ENCODE measurements at regions not wholly inside any gene's neighbourhood (a gene's known extent, or its start where the extent isn't known, plus 50 kb on each side); places are given as distances from the start of the nearest gene placed in this dataset.

- Mint-ChIP-seq H3K36me3 (no peaks in the 10 kb centered on the region), H3K27ac (no peak overlapping the region), H3K4me1 (no peaks in the 10 kb centered on the region), H3K9me3 (peaks cover 2% of the 10 kb centered on the region), H3K4me3 (no peak overlapping the region)
- DNase-seq (ENCODE audit: low spot score in 2 of 2) (no peak), ATAC-seq (no peak)
Observed at GRCh38 chr7:110595694-110596093, 495.2 kb upstream of the LRRN3 start.

- Mint-ChIP-seq H3K4me3 (no peak overlapping the region), H3K4me1 (no peaks in the 10 kb centered on the region), H3K9me3 (peaks cover 2% of the 10 kb centered on the region), H3K36me3 (no peaks in the 10 kb centered on the region), H3K27ac (no peak overlapping the region)
- ATAC-seq (no peak), DNase-seq (ENCODE audit: low spot score in 2 of 2) (no peak)
Observed at GRCh38 chr7:110600956-110601355, 490.0 kb upstream of the LRRN3 start.

- H3K27ac Mint-ChIP-seq, result no peak overlapping the region
Observed at GRCh38 chr7:110601710-110602109, 489.2 kb upstream of the LRRN3 start.

GRCh38 chr7:110604206-110604605 lies 486.7 kb upstream of the LRRN3 start:
- Mint-ChIP-seq H3K4me3 (no peak overlapping the region), H3K4me1 (no peaks in the 10 kb centered on the region), H3K9me3 (no peaks in the 10 kb centered on the region), H3K27ac (no peak overlapping the region), H3K36me3 (no peaks in the 10 kb centered on the region)
- ATAC-seq (no peak), DNase-seq (ENCODE audit: low spot score in 2 of 2) (no peak)

More at GRCh38 chr7:110601710-110602109, 489.2 kb upstream of the LRRN3 start:
- H3K4me3 Mint-ChIP-seq, result no peak overlapping the region
- no peak for DNase-seq (ENCODE audit: low spot score in 2 of 2)
- H3K9me3 Mint-ChIP-seq, result peaks cover 2% of the 10 kb centered on the region
- H3K36me3 Mint-ChIP-seq, result no peaks in the 10 kb centered on the region
- no peaks in the 10 kb centered on the region for H3K4me1 Mint-ChIP-seq
- no peak for ATAC-seq

- H3K36me3 Mint-ChIP-seq, result no peaks in the 10 kb centered on the region
- ATAC-seq (no peak), DNase-seq (ENCODE audit: low spot score in 2 of 2) (no peak)
- no peak overlapping the region for H3K4me3 Mint-ChIP-seq
- H3K9me3 Mint-ChIP-seq, result no peaks in the 10 kb centered on the region
- H3K27ac Mint-ChIP-seq, result no peak overlapping the region
- H3K4me1 Mint-ChIP-seq, result no peaks in the 10 kb centered on the region
Observed at GRCh38 chr7:110604885-110605284, 486.0 kb upstream of the LRRN3 start.

- ATAC-seq, result no peak
- no peak for DNase-seq (ENCODE audit: low spot score in 2 of 2)
- Mint-ChIP-seq H3K4me3 (no peak overlapping the region), H3K36me3 (no peaks in the 10 kb centered on the region), H3K27ac (no peak overlapping the region), H3K4me1 (no peaks in the 10 kb centered on the region), H3K9me3 (peaks cover 3% of the 10 kb centered on the region)
Observed at GRCh38 chr7:110607050-110607857, 483.7 kb upstream of the LRRN3 start.

GRCh38 chr7:110609336-110609735 lies 481.6 kb upstream of the LRRN3 start:
- Mint-ChIP-seq H3K27ac (no peak overlapping the region), H3K36me3 (no peaks in the 10 kb centered on the region), H3K9me3 (peaks cover 3% of the 10 kb centered on the region), H3K4me1 (no peaks in the 10 kb centered on the region), H3K4me3 (no peak overlapping the region)
- no peak for DNase-seq (ENCODE audit: low spot score in 2 of 2)
- ATAC-seq, result no peak

- no peak overlapping the region for H3K4me3 Mint-ChIP-seq
- ATAC-seq, result no peak
- no peak overlapping the region for H3K27ac Mint-ChIP-seq
- H3K36me3 Mint-ChIP-seq, result no peaks in the 10 kb centered on the region
- H3K4me1 Mint-ChIP-seq, result no peaks in the 10 kb centered on the region
- no peak for DNase-seq (ENCODE audit: low spot score in 2 of 2)
- peaks cover 3% of the 10 kb centered on the region for H3K9me3 Mint-ChIP-seq
Observed at GRCh38 chr7:110612680-110613079, 478.2 kb upstream of the LRRN3 start.
